NCI-H146 (cell line): ENCODE measurements at regions not wholly inside any gene's neighbourhood (a gene's known extent, or its start where the extent isn't known, plus 50 kb on each side); places are given as distances from the start of the nearest gene placed in this dataset.
A peak's percentile ranks its signal among the peaks of the same experiment; 100 is the strongest.

Source experiments
- DNase-seq: peaks from one replicate; lab custom pipeline; 2025; lab: John Stamatoyannopoulos, UW

GRCh38 chr6:122008101-122008999 lies 391.1 kb upstream of the HSF2 start:
- DNase-seq, result no peak

- no peak for DNase-seq
These were observed 390.5 kb upstream of the HSF2 start for GRCh38 chr6:122009000-122009350.

- no peak for DNase-seq
These were observed 386.9 kb upstream of the HSF2 start for GRCh38 chr6:122012578-122012977.

GRCh38 chr6:122014961-122015360 lies 384.5 kb upstream of the HSF2 start:
- DNase-seq, result no peak

GRCh38 chr6:122020588-122021264 lies 378.7 kb upstream of the HSF2 start:
- no peak for DNase-seq

GRCh38 chr6:122025104-122025503 lies 374.3 kb upstream of the HSF2 start:
- DNase-seq, result no peak

GRCh38 chr6:122026582-122027369 lies 372.7 kb upstream of the HSF2 start:
- DNase-seq, result no peak

- DNase-seq, result no peak
These were observed 370.4 kb upstream of the HSF2 start for GRCh38 chr6:122028933-122029522.

- peak; percentile 59 for DNase-seq
These were observed 365.8 kb upstream of the HSF2 start for GRCh38 chr6:122033564-122034181.

GRCh38 chr6:122035173-122035572 lies 364.3 kb upstream of the HSF2 start:
- no peak for DNase-seq

GRCh38 chr6:122040261-122040660 lies 359.2 kb upstream of the HSF2 start:
- DNase-seq, result no peak

GRCh38 chr6:122042380-122042779 lies 357.1 kb upstream of the HSF2 start:
- DNase-seq, result no peak

GRCh38 chr6:122042960-122043735 lies 356.3 kb upstream of the HSF2 start:
- no peak for DNase-seq

GRCh38 chr6:122048570-122048969 lies 350.9 kb upstream of the HSF2 start:
- no peak for DNase-seq

- DNase-seq, result no peak
These were observed 350.1 kb upstream of the HSF2 start for GRCh38 chr6:122049341-122049740.

GRCh38 chr6:122050242-122050755 lies 349.2 kb upstream of the HSF2 start:
- no peak for DNase-seq

- no peak for DNase-seq
These were observed 347.0 kb upstream of the HSF2 start for GRCh38 chr6:122052346-122052900.

GRCh38 chr6:122059918-122060317 lies 339.5 kb upstream of the HSF2 start:
- DNase-seq, result no peak

- DNase-seq, result no peak
These were observed 337.6 kb upstream of the HSF2 start for GRCh38 chr6:122061855-122062254.

- DNase-seq, result no peak
These were observed 336.4 kb upstream of the HSF2 start for GRCh38 chr6:122063076-122063475.
